ENCODE measurements at regions not wholly inside any gene's neighbourhood (a gene's known extent, or its start where the extent isn't known, plus 50 kb on each side); places are given as distances from the start of the nearest gene placed in this dataset.

DNA sequence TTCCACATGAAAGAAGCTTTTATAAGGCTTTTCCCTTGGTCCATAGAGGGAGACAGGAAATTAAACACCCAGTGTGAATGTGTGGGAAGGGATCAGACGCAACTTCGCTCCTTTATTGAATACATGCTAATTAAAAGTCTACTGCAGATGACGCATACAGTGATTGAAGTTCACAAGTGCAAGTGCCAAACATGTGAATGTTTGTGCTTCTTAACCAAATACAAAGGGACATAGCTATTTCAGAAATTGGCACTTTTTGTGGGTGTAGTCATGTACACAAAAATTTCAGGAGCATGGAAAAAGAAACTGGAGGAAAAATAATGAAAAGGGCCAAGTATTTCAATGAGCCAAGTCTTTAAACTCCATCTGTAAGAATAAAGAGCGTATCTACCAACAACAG is 283.7 kb downstream of the SKAP2 start:
- no peak for TF ChIP-seq NFIC (IDR thresholded peaks at IDR 0.05)
- no peak for TF ChIP-seq FOXM1 (IDR thresholded peaks at IDR 0.05; ENCODE audit: borderline replicate concordance, low read depth)
- no peak for TF ChIP-seq CREB1 (IDR thresholded peaks at IDR 0.05; ENCODE audit: low read depth)
- no peak for TF ChIP-seq EGR1 (IDR thresholded peaks at IDR 0.05)
- TF ChIP-seq, protein P1, sequence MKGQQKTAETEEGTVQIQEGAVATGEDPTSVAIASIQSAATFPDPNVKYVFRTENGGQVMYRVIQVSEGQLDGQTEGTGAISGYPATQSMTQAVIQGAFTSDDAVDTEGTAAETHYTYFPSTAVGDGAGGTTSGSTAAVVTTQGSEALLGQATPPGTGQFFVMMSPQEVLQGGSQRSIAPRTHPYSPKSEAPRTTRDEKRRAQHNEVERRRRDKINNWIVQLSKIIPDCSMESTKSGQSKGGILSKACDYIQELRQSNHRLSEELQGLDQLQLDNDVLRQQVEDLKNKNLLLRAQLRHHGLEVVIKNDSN (IDR thresholded peaks at IDR 0.05) = no peak
- no peak for TF ChIP-seq RAD21 (IDR thresholded peaks at IDR 0.05; ENCODE audit: low read depth)
- TF ChIP-seq CEBPB (IDR thresholded peaks at IDR 0.05) = no peak
- no peak for TF ChIP-seq TCF12 (IDR thresholded peaks at IDR 0.05; ENCODE audit: low read depth)
- TF ChIP-seq YY1 (IDR thresholded peaks at IDR 0.05; ENCODE audit: low read depth) = no peak
- TF ChIP-seq, protein P2, sequence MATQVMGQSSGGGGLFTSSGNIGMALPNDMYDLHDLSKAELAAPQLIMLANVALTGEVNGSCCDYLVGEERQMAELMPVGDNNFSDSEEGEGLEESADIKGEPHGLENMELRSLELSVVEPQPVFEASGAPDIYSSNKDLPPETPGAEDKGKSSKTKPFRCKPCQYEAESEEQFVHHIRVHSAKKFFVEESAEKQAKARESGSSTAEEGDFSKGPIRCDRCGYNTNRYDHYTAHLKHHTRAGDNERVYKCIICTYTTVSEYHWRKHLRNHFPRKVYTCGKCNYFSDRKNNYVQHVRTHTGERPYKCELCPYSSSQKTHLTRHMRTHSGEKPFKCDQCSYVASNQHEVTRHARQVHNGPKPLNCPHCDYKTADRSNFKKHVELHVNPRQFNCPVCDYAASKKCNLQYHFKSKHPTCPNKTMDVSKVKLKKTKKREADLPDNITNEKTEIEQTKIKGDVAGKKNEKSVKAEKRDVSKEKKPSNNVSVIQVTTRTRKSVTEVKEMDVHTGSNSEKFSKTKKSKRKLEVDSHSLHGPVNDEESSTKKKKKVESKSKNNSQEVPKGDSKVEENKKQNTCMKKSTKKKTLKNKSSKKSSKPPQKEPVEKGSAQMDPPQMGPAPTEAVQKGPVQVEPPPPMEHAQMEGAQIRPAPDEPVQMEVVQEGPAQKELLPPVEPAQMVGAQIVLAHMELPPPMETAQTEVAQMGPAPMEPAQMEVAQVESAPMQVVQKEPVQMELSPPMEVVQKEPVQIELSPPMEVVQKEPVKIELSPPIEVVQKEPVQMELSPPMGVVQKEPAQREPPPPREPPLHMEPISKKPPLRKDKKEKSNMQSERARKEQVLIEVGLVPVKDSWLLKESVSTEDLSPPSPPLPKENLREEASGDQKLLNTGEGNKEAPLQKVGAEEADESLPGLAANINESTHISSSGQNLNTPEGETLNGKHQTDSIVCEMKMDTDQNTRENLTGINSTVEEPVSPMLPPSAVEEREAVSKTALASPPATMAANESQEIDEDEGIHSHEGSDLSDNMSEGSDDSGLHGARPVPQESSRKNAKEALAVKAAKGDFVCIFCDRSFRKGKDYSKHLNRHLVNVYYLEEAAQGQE (IDR thresholded peaks at IDR 0.05; ENCODE audit: low read depth) = no peak
- TF ChIP-seq TAF1 (IDR thresholded peaks at IDR 0.05; ENCODE audit: low read depth) = no peak
- no peak for TF ChIP-seq EP300 (IDR thresholded peaks at IDR 0.05; ENCODE audit: borderline replicate concordance)

DNA sequence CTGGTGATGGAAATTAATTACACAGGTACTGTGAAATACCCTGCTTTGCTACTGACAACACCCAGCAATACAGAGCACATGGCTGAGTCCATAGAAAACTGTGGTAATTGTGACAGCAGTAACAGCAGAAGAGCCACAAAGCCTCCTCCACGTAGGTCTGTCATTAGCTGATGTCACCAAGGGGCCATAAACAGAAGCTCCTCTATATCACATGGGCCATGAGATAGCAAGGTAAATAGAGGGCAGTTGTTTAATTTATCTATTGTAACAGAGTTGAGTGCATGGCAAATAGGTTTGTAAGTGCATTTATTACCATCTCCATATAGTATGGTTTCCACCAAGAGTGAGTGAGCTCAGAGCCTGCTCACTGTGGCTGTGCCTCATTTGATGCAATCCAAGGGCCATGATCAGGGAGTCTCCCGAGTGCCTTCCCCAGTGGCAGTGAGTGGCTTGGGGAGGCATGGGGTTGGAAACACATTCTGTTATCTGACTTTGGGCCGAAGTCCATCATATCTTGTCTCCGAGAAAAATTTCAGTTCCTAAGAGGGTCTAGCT is 281.2 kb downstream of the SKAP2 start:
- TF ChIP-seq, protein P1 (IDR thresholded peaks at IDR 0.05) = no peak
- no peak for TF ChIP-seq TEAD4 (IDR thresholded peaks at IDR 0.05)
- TF ChIP-seq RAD21 (IDR thresholded peaks at IDR 0.05; ENCODE audit: low read depth) = no peak
- no peak for TF ChIP-seq EGR1 (IDR thresholded peaks at IDR 0.05)
- TF ChIP-seq, protein P2 (IDR thresholded peaks at IDR 0.05; ENCODE audit: low read depth) = no peak
- no peak for TF ChIP-seq NFIC (IDR thresholded peaks at IDR 0.05)
- no peak for TF ChIP-seq CREB1 (IDR thresholded peaks at IDR 0.05; ENCODE audit: low read depth)
- no peak for TF ChIP-seq TCF12 (IDR thresholded peaks at IDR 0.05; ENCODE audit: low read depth)
- no peak for TF ChIP-seq CEBPB (IDR thresholded peaks at IDR 0.05)
- TF ChIP-seq EP300 (IDR thresholded peaks at IDR 0.05; ENCODE audit: borderline replicate concordance) = no peak

DNA sequence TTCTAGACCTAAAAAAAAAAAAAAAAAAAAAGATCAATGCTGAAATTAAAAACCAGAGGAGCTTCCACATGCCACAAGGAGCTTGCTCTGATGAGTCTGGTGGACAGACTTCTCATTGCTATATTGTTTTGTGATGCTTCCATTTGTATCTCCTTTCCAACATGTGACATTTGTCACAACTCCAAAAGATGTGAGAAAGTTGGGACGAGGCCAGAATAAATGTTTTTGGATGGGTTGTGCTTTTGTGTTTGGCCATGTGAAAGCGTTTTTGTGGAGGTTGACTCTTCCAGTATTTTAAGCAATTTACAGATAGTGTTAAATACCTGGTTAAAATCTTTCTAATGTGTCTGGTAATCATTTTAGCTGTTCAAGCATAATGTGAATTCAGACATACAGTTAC is 280.1 kb downstream of the SKAP2 start:
- TF ChIP-seq, protein P1 (IDR thresholded peaks at IDR 0.05) = no peak
- TF ChIP-seq CREB1 (IDR thresholded peaks at IDR 0.05; ENCODE audit: low read depth) (no peak), RAD21 (IDR thresholded peaks at IDR 0.05; ENCODE audit: low read depth) (no peak), TCF12 (IDR thresholded peaks at IDR 0.05; ENCODE audit: low read depth) (no peak), TAF1 (IDR thresholded peaks at IDR 0.05; ENCODE audit: low read depth) (no peak), TEAD4 (IDR thresholded peaks at IDR 0.05) (no peak), EP300 (IDR thresholded peaks at IDR 0.05; ENCODE audit: borderline replicate concordance) (no peak), EGR1 (IDR thresholded peaks at IDR 0.05) (no peak), ZBTB7A (IDR thresholded peaks at IDR 0.05; ENCODE audit: low read depth) (no peak)
- TF ChIP-seq, protein P2 (IDR thresholded peaks at IDR 0.05; ENCODE audit: low read depth) = no peak

DNA sequence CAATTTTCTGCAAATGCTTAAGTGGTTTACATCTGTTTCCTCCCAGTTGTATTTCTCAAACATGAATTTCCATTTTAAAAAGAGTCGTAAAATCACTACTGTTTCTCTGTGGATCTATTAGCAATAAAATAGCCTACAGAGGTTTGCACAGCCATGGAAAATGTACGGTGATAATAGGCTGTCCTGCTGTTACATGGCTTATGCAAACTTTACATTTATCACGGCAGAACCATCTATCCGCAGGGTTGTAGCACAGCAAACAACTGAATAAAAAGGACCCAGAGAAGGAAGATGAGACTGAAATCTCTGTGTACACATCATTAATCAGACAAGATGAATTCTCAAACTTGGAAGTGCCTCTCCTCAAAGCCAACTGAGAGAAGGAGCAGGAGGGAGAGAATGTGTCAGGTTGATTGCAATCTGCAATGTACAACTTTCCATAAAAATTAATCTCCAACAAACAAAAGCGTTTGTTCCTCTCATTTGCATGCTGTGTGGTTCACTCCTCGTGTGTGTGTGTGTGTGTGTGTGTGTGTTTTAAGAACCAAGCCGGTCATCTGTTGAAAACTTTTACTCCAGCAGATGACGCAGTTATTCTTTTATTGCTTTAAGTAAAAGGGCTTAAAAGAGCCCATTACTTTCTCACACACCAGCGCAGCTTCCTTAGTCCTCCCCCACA is 279.3 kb downstream of the SKAP2 start:
- no peak for TF ChIP-seq EGR1 (IDR thresholded peaks at IDR 0.05)
- TF ChIP-seq TCF12 (IDR thresholded peaks at IDR 0.05; ENCODE audit: low read depth) = no peak
- TF ChIP-seq TAF1 (IDR thresholded peaks at IDR 0.05; ENCODE audit: low read depth) = no peak
- TF ChIP-seq FOXM1 (IDR thresholded peaks at IDR 0.05; ENCODE audit: borderline replicate concordance, low read depth) = no peak
- TF ChIP-seq ZBTB7A (IDR thresholded peaks at IDR 0.05; ENCODE audit: low read depth) = no peak
- no peak for TF ChIP-seq EP300 (IDR thresholded peaks at IDR 0.05; ENCODE audit: borderline replicate concordance)
- TF ChIP-seq, protein P1 (IDR thresholded peaks at IDR 0.05) = no peak
- TF ChIP-seq TEAD4 (IDR thresholded peaks at IDR 0.05) = no peak
- TF ChIP-seq NFIC (IDR thresholded peaks at IDR 0.05) = no peak
- TF ChIP-seq CEBPB (IDR thresholded peaks at IDR 0.05) = no peak
- TF ChIP-seq, protein P3, sequence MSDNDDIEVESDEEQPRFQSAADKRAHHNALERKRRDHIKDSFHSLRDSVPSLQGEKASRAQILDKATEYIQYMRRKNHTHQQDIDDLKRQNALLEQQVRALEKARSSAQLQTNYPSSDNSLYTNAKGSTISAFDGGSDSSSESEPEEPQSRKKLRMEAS (IDR thresholded peaks at IDR 0.05) = no peak
- TF ChIP-seq YY1 (IDR thresholded peaks at IDR 0.05; ENCODE audit: low read depth) = no peak
- TF ChIP-seq CREB1 (IDR thresholded peaks at IDR 0.05; ENCODE audit: low read depth) = no peak
- TF ChIP-seq, protein P2 (IDR thresholded peaks at IDR 0.05; ENCODE audit: low read depth) = no peak
- TF ChIP-seq RAD21 (IDR thresholded peaks at IDR 0.05; ENCODE audit: low read depth) = no peak

Measured in Ishikawa (cell line).